NT2/D1 (cell line): ENCODE measurements at regions not wholly inside any gene's neighbourhood (a gene's known extent, or its start where the extent isn't known, plus 50 kb on each side); places are given as distances from the start of the nearest gene placed in this dataset.

Experiments used
- YY1 ChIP-seq: IDR thresholded peaks from 2 replicates; pipeline ENCODE4 v1.6.1; 2011; ENCODE audit not compliant: insufficient read length, insufficient read depth
- ZNF274 ChIP-seq: IDR thresholded peaks from 2 replicates; pipeline ENCODE4 v1.6.1; 2011; ENCODE audit warnings: mild to moderate bottlenecking, low read depth, low read length

DNA sequence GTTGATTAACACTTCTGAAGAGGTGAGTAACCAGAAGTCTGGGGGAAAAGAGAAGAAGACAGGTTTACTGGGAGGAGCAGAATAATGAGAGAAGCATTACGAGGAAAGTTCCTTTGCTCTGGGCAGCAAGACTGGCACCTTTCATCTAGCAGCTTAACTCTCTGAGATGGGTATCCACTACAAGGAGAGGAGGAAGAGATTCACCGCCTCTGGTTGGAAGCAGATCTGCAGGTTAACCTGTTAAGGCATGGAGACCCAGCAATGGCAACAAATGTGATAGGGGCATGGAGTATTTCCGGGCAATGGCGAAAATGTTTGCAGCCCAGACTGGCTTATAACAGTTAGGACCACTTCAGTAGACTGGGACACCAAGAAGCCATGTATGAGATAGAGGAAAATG is 162.2 kb downstream of the TFEC start:
- TF ChIP-seq ZNF274 (no peak), YY1 (no peak)
